ENCODE measurements at regions not wholly inside any gene's neighbourhood (a gene's known extent, or its start where the extent isn't known, plus 50 kb on each side); places are given as distances from the start of the nearest gene placed in this dataset.

- no peak for DNase-seq
These were observed 520.5 kb upstream of the TMPO start for GRCh38 chr12:97994746-97995484.

GRCh38 chr12:97995559-97995958 lies 519.8 kb upstream of the TMPO start:
- no peak for DNase-seq

GRCh38 chr12:98001430-98001829 lies 514.0 kb upstream of the TMPO start:
- no peak for DNase-seq

- peak; percentile 2 for DNase-seq
These were observed 512.4 kb upstream of the TMPO start for GRCh38 chr12:98002887-98003493.

GRCh38 chr12:98007963-98008362 lies 507.4 kb upstream of the TMPO start:
- no peak for DNase-seq

GRCh38 chr12:98013560-98013959 lies 501.8 kb upstream of the TMPO start:
- DNase-seq: no peak

- no peak for DNase-seq
These were observed 496.6 kb upstream of the TMPO start for GRCh38 chr12:98018836-98019235.

- no peak for DNase-seq
These were observed 495.0 kb upstream of the TMPO start for GRCh38 chr12:98020376-98020775.

GRCh38 chr12:98022961-98023360 lies 492.4 kb upstream of the TMPO start:
- DNase-seq: no peak

GRCh38 chr12:98037401-98038140 lies 477.8 kb upstream of the TMPO start:
- no peak for DNase-seq

- DNase-seq: no peak
These were observed 472.7 kb upstream of the TMPO start for GRCh38 chr12:98042668-98043067.

GRCh38 chr12:98045395-98045794 lies 470.0 kb upstream of the TMPO start:
- no peak for DNase-seq

GRCh38 chr12:98048326-98048725 lies 467.1 kb upstream of the TMPO start:
- DNase-seq: no peak

GRCh38 chr12:98053202-98053601 lies 462.2 kb upstream of the TMPO start:
- no peak for DNase-seq

GRCh38 chr12:98057701-98058100 lies 457.7 kb upstream of the TMPO start:
- DNase-seq: no peak

GRCh38 chr12:98058213-98058612 lies 457.2 kb upstream of the TMPO start:
- no peak for DNase-seq

GRCh38 chr12:98058838-98059237 lies 456.6 kb upstream of the TMPO start:
- DNase-seq: no peak

GRCh38 chr12:98059659-98060343 lies 455.6 kb upstream of the TMPO start:
- no peak for DNase-seq

- no peak for DNase-seq
These were observed 455.0 kb upstream of the TMPO start for GRCh38 chr12:98060411-98060810.

GRCh38 chr12:98062464-98063245 lies 452.7 kb upstream of the TMPO start:
- no peak for DNase-seq

- DNase-seq: no peak
These were observed 450.9 kb upstream of the TMPO start for GRCh38 chr12:98064501-98064900.

GRCh38 chr12:98067795-98068194 lies 447.6 kb upstream of the TMPO start:
- no peak for DNase-seq

- DNase-seq: no peak
These were observed 441.8 kb upstream of the TMPO start for GRCh38 chr12:98073610-98074009.

Data from CD4-positive, alpha-beta T cell treated with Interleukin-12 subunit alpha and Interleukin-12 subunit beta, for 1 hour (primary cell).